ENCODE measurements at regions not wholly inside any gene's neighbourhood (a gene's known extent, or its start where the extent isn't known, plus 50 kb on each side); places are given as distances from the start of the nearest gene placed in this dataset.

- TF ChIP-seq, protein P1, sequence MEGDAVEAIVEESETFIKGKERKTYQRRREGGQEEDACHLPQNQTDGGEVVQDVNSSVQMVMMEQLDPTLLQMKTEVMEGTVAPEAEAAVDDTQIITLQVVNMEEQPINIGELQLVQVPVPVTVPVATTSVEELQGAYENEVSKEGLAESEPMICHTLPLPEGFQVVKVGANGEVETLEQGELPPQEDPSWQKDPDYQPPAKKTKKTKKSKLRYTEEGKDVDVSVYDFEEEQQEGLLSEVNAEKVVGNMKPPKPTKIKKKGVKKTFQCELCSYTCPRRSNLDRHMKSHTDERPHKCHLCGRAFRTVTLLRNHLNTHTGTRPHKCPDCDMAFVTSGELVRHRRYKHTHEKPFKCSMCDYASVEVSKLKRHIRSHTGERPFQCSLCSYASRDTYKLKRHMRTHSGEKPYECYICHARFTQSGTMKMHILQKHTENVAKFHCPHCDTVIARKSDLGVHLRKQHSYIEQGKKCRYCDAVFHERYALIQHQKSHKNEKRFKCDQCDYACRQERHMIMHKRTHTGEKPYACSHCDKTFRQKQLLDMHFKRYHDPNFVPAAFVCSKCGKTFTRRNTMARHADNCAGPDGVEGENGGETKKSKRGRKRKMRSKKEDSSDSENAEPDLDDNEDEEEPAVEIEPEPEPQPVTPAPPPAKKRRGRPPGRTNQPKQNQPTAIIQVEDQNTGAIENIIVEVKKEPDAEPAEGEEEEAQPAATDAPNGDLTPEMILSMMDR (IDR thresholded peaks at IDR 0.05; ENCODE audit: borderline replicate concordance, insufficient read depth, low read depth, low read length), result no peak
- H3K4me3 ChIP-seq (ENCODE audit: low read depth, low read length), result no peak overlapping the region
Observed at GRCh38 chr20:19949195-19949867, 67.8 kb upstream of the NAA20 start.

DNA sequence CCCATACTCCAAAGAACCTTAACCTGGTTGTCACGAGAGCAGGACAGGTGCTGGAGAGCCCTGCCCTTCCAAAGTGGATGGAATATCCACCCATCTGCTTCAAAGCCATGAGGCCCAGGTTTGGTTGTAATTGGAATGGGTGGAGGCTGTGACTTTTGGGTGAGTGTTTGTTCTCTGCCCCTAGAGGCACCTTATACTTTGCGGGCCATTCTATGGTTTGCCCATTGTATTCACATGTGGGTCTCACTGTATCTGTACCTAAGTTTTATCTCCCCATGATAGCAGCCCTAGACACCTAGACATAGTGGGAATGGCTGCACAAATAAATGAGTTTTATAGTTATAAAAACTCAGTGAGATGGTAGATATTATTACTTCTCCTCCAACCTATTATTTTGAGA, 67.1 kb upstream of the NAA20 start:
- H3K4me3 ChIP-seq (ENCODE audit: low read depth, low read length), result no peak overlapping the region
- TF ChIP-seq, protein P1 (IDR thresholded peaks at IDR 0.05; ENCODE audit: borderline replicate concordance, insufficient read depth, low read depth, low read length), result no peak

GRCh38 chr20:19952392-19952791, 64.8 kb upstream of the NAA20 start:
- TF ChIP-seq, protein P1 (IDR thresholded peaks at IDR 0.05; ENCODE audit: borderline replicate concordance, insufficient read depth, low read depth, low read length), result no peak
- H3K4me3 ChIP-seq (ENCODE audit: low read depth, low read length), result no peak overlapping the region

GRCh38 chr20:19953606-19954005, 63.6 kb upstream of the NAA20 start:
- no peak overlapping the region for H3K4me3 ChIP-seq (ENCODE audit: low read depth, low read length)
- TF ChIP-seq, protein P1 (IDR thresholded peaks at IDR 0.05; ENCODE audit: borderline replicate concordance, insufficient read depth, low read depth, low read length), result no peak

DNA sequence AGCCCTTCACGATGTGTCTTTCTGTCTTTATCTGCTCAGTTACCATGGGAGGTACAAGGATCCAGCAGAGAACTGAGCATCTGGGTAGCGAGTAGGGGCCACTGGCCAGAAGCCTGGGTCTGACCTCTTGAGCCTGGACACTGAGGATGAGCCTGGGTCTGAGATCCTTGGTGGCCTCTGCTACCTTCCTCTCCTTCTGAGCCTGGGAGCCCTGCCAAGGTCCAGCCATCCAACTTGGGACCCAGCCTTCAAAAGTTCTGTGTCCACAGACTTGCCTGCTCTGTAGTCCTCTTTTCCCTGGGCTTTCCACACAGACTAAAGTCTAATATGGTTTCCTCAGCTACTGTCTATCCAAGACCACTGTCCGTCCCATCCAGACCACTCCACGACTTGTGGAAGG, 60.2 kb upstream of the NAA20 start:
- TF ChIP-seq, protein P1 (IDR thresholded peaks at IDR 0.05; ENCODE audit: borderline replicate concordance, insufficient read depth, low read depth, low read length), result no peak
- H3K4me3 ChIP-seq (ENCODE audit: low read depth, low read length), result no peak overlapping the region

- H3K4me3 ChIP-seq (ENCODE audit: low read depth, low read length), result no peak overlapping the region
- TF ChIP-seq, protein P1 (IDR thresholded peaks at IDR 0.05; ENCODE audit: borderline replicate concordance, insufficient read depth, low read depth, low read length), result no peak
Observed at GRCh38 chr20:19958219-19958618, 58.9 kb upstream of the NAA20 start.

DNA sequence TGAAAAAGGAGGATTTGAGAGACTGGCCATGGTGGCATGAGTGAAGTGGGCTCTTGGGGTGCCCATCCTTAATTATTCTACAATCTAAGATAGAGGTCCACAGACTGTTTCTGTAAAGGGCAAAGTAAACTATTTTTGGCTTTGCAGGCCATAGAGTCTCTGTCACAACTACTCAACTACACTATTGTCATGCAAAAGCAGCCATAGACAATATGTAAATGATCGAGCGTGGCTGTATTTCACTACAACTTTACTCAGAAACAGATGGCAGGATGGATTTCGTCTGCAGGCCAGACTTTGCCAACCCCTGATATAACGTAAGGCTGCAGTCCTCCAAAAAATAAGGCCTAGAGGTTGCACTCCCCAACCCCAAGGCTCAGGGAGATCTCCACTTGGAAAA, 58.2 kb upstream of the NAA20 start:
- TF ChIP-seq, protein P1 (IDR thresholded peaks at IDR 0.05; ENCODE audit: borderline replicate concordance, insufficient read depth, low read depth, low read length), result no peak
- H3K4me3 ChIP-seq (ENCODE audit: low read depth, low read length), result no peak overlapping the region

All from GM12875 (cell line).